ENCODE measurements at regions not wholly inside any gene's neighbourhood (a gene's known extent, or its start where the extent isn't known, plus 50 kb on each side); places are given as distances from the start of the nearest gene placed in this dataset.

GRCh38 chr12:123040106-123040505 lies 59.6 kb downstream of the ARL6IP4 start:
- DNase-seq, result no peak

DNA sequence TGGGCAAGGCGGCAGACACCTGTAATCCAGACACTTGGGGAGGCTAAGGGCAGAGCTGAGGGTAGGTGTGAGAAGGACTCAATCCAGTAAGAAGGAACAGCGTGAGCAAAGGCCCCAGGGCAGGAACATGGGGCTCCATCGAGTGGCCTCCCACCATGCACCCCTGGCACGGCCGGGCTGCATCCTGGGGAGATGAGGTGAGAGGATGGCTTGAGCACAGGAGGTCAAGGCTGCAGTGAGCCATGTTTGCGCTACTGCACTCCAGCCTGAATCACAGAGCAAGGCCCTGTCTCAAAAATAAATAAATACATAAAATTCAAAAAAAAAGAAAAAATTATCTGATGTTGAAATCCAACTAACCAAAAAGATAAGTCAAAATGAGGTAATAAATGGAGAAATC lies 58.5 kb downstream of the ARL6IP4 start:
- no peak for DNase-seq

DNA sequence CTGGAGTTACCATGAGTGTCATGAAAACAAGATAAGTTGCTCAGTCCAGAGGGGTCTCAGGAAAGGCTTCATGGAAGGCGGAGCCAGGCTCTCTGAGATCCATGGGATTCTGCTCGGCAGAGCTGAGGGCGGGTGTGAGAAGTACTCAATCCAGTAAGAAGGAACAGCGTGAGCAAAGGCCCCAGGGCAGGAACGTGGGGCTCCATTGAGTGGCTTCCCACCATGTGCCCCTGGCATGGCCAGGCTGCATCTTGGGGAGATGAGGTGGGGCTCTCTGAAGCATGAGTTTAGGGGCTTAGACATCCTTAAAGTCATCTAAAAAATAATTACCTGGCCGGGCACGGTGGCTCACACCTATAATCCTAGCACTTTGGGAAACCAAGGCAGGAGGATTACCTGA lies 58.0 kb downstream of the ARL6IP4 start:
- no peak for DNase-seq

- DNase-seq, result no peak
These were observed 57.3 kb downstream of the ARL6IP4 start for GRCh38 chr12:123037791-123038190.

DNA sequence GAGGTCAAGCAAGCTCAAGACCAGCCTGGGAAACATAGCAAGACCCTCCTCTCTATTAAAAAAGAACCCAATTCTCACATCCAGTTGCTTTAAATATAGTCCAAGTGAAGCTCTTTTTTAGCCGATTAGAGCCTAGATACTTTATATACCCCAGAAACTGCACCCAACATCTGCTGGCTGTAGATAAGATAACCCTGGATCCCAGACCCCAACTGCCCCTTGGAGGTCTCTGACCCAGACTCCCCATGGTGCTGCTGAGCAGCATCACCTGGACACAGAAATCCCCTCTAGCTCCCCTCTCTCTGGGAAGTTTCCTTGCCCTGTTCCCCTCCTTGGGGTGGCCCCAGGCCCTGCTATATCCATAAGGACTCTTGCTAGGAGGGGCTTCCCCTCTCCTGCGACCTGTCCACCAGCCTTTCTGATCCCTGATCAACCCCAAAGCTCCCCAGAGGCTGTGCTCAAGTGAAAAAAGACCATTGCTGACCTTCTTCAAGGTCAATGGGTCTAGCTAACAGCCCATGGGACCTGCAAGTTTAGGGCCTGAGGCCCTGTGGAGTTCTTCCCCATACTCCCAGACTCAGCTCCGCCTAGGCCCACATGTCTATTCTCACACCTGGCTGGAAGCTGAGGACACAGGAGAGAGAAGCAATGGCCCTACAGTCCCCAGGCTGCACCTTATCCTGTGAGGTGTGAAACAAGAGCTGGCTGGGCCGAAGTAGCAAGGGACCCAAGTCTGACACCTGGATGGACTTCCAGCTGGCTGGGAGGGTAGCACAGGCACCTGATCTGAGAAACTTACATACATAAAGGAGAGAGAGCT lies 56.2 kb downstream of the ARL6IP4 start:
- DNase-seq, result peak; percentile 73

DNA sequence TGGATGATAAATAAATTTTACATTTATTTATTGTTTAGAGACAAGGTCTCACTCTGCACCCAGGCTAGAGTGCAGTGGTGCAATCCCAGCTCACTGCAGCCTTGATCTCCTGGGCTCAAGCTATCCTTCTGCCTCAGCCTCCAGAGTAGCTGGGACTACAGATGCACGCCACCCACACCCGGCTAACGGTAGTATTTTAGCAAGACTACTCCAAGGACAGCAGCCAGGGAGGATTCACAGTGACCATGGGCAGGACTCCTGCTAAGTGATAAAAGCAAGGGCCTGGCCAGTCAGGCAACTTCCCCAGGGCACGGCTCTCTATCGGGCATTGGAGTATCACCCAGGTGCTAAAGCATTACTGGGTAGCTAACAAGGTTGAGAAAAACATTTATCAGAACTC lies 55.4 kb downstream of the ARL6IP4 start:
- peak; percentile 34 for DNase-seq

DNA sequence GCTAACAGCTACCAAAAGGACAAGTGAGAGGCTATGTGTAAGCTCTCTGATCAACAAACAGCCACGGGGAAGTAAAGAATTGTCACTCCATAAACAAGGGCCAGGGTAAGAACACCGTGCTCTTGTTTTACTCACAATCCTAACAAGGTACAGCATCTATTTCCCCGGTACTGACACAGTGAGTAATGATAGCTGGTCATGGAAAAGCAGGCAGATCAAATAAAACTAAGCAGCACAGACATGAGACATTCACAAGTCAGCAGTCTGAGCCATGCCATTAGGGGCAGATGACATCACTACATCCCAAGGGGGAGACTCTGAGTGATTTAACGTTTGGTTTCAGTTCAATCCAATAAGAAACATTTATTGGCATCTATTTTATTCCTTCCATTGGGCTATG lies 54.4 kb downstream of the ARL6IP4 start:
- DNase-seq, result no peak

GRCh38 chr12:123034022-123034541 lies 53.6 kb downstream of the ARL6IP4 start:
- peak; percentile 84 for DNase-seq

- DNase-seq, result peak; percentile 71
These were observed 53.0 kb downstream of the ARL6IP4 start for GRCh38 chr12:123033392-123034021.

DNA sequence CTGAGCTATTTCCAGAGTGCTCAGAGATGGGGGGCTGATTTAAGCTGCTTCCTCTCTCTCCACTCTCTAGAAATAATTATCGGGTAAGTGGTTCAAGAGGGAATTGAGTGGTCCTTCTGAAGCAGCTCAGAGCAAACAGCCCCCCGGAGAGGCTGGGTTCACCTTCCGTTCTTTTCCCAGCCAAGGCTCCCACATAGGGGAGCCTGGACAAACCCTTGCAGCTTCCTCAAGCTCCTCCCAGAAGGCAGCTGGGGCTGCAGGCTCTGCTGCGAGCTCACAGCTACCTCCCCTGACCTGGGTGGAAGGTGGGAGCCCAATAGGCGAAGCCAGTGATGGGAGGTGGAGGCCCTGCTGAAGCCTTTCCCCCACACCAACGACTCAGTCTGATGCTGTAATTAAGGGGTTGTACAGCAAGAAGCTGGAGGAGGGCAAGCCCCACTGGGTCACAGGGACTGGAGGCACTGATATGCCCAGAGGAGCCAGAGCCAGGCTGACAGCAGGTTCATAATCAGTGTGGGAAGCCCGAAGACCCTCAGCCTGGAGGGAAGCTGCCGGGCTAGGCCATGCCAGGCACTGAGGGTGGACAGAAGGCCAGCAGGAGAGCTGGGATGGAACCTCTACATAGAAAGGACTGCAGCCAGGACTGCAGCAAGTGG lies 52.4 kb downstream of the ARL6IP4 start:
- DNase-seq, result no peak

All from hematopoietic multipotent progenitor cell treated with erythropoietin and hydrocortisone succinate and interleukin-3 and kit ligand, for 8 days (in vitro differentiated cells).